ENCODE measurements at regions not wholly inside any gene's neighbourhood (a gene's known extent, or its start where the extent isn't known, plus 50 kb on each side); places are given as distances from the start of the nearest gene placed in this dataset.
"Not testable (repeated sequence)": the region's sequence is repeated elsewhere in the genome, so short reads cannot be mapped to it uniquely, and the experiment has no call there.

GRCh38 chr21:24419641-24420040 is 1187.6 kb downstream of the MRPL39 start:
- H3K4me3 Mint-ChIP-seq; H3K27me3 Mint-ChIP-seq; POLR2A ChIA-PET; ATAC-seq (ENCODE audit: low read depth); DNase-seq; H3K27ac Mint-ChIP-seq; H3K4me1 Mint-ChIP-seq; H3K36me3 Mint-ChIP-seq: not testable (repeated sequence)
- peaks cover 11% of the 10 kb centered on the region for H3K9me3 Mint-ChIP-seq

GRCh38 chr21:24418671-24419070 is 1188.6 kb downstream of the MRPL39 start:
- H3K4me3 Mint-ChIP-seq, result no peak overlapping the region
- H3K27ac Mint-ChIP-seq, result no peak overlapping the region
- DNase-seq (no peak), ATAC-seq (ENCODE audit: low read depth) (no peak)
- peaks cover 11% of the 10 kb centered on the region for H3K9me3 Mint-ChIP-seq
- H3K36me3 Mint-ChIP-seq, result no peaks in the 10 kb centered on the region
- H3K4me1 Mint-ChIP-seq, result no peaks in the 10 kb centered on the region
- POLR2A ChIA-PET, result no interaction called here
- H3K27me3 Mint-ChIP-seq, result peaks cover 2% of the 10 kb centered on the region

- H3K36me3 Mint-ChIP-seq, result no peaks in the 10 kb centered on the region
- no peaks in the 10 kb centered on the region for H3K27me3 Mint-ChIP-seq
- DNase-seq (no peak), ATAC-seq (ENCODE audit: low read depth) (no peak)
- H3K4me1 Mint-ChIP-seq, result no peaks in the 10 kb centered on the region
- no peak overlapping the region for H3K27ac Mint-ChIP-seq
- no peaks in the 10 kb centered on the region for H3K9me3 Mint-ChIP-seq
- POLR2A ChIA-PET, result no interaction called here
- no peak overlapping the region for H3K4me3 Mint-ChIP-seq
Measured at GRCh38 chr21:24411429-24411828, 1195.9 kb downstream of the MRPL39 start.

GRCh38 chr21:24403221-24403620 is 1204.1 kb downstream of the MRPL39 start:
- POLR2A ChIA-PET, result no interaction called here
- Mint-ChIP-seq H3K27ac (no peak overlapping the region), H3K9me3 (peaks cover 3% of the 10 kb centered on the region), H3K27me3 (no peaks in the 10 kb centered on the region), H3K36me3 (no peaks in the 10 kb centered on the region), H3K4me1 (no peaks in the 10 kb centered on the region), H3K4me3 (no peak overlapping the region)
- ATAC-seq (ENCODE audit: low read depth) (no peak), DNase-seq (no peak)

DNA sequence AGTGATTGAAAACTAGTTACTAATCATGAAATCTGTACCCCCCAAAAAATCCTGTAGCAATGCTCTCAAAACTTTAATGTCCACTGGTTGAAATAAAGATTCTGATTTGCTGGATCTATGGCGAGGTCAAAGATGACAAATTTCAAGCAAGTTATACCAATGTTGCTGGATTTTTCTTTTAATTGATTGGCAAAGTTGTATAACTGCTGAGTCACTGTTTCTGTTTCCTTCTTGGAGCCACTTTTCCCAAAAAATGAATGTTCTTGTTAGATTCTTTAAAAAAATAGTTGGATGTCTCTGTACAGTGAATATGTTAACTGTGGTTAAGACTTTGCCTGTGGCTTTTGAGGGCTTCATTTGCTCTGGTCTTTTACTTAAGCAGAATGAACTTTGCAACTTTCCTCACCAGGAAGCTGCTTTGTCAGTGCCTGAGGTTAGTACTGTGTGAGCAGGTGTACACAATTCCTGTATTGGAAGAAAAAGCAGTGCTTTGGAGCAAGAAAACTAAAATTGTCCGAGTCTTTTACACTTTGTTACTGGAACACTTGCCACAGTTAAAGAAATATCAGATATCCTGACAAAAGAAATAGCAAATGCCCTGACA is 1211.9 kb downstream of the MRPL39 start:
- no peak for DNase-seq
- H3K4me3 Mint-ChIP-seq, result no peak overlapping the region
- no peaks in the 10 kb centered on the region for H3K36me3 Mint-ChIP-seq

DNA sequence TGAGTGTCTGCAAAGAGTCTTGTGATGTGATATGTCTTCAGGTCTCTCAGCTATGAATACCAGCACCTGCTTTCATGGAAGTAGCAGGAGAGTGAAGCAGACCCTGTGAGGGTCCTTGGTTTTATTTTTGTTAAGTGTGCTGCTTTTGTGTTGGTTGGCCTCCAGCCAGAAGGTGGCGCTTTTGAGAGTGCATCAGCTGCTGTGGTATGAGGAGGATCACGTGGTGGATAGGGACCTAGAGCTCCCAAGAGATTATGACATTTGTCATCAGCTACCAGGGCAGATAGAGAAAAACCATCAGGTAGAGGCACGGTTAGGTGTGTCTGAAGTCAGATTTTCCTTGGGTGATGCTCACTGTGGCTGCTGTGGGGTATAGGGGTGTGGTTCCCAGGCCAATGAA is 1232.1 kb downstream of the MRPL39 start:
- H3K4me1 Mint-ChIP-seq, result no peaks in the 10 kb centered on the region
- H3K27me3 Mint-ChIP-seq, result peaks cover 2% of the 10 kb centered on the region
- H3K27ac Mint-ChIP-seq, result no peak overlapping the region
- DNase-seq (no peak), ATAC-seq (ENCODE audit: low read depth) (peak; percentile 22)
- H3K36me3 Mint-ChIP-seq, result no peaks in the 10 kb centered on the region
- no peaks in the 10 kb centered on the region for H3K9me3 Mint-ChIP-seq
- POLR2A ChIA-PET, result no interaction called here
- H3K4me3 Mint-ChIP-seq, result no peak overlapping the region

More for the DNA sequence above, 1211.9 kb downstream of the MRPL39 start:
- no peaks in the 10 kb centered on the region for H3K9me3 Mint-ChIP-seq
- no peaks in the 10 kb centered on the region for H3K4me1 Mint-ChIP-seq
- H3K27me3 Mint-ChIP-seq, result no peaks in the 10 kb centered on the region
- no peak for ATAC-seq (ENCODE audit: low read depth)
- H3K27ac Mint-ChIP-seq, result no peak overlapping the region
- POLR2A ChIA-PET, result no interaction called here

DNA sequence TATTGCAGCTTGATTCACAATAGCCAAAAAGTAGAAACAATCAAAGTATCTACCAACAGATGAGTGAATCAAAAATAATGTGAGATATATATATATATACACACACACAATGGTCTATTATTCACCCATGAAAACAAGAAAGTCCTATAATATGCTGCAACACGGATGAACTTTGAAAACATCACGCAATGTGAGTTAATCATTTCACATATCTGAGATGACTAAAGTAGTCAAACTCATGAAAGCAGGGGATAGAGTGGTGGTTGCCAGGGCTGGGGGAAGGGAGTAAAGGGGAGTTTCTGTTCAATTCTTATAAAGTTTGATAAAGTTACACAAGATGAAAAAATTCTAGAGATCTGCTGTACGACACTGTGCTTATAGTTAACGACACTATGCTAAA is 1234.8 kb downstream of the MRPL39 start:
- Mint-ChIP-seq H3K4me1 (no peaks in the 10 kb centered on the region), H3K9me3 (no peaks in the 10 kb centered on the region), H3K27me3 (peaks cover 2% of the 10 kb centered on the region), H3K4me3 (no peak overlapping the region), H3K36me3 (no peaks in the 10 kb centered on the region), H3K27ac (no peak overlapping the region)
- ATAC-seq (ENCODE audit: low read depth), result no peak
- POLR2A ChIA-PET, result no interaction called here
- DNase-seq, result no peak

DNA sequence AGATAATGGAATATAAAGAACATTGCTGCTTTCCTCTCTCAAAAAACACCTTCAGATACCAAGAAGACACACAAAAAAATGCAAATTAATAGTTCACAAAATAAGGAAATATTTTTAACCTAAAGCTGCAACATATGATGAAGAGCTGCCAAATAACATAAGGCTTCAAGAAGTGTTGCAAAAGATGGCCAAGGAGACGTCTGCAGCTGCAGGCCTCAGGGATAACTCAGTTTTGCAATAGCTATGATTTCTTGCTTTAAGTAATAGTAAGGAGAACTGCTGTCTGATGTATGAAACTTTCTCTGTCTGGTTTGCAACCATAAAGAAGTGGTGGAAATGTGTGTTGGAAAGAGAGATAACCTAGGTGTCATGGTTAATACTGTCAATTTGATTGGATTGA is 1237.5 kb downstream of the MRPL39 start:
- POLR2A ChIA-PET, result no interaction called here
- peaks cover 2% of the 10 kb centered on the region for H3K27me3 Mint-ChIP-seq
- H3K4me3 Mint-ChIP-seq, result no peak overlapping the region
- DNase-seq (no peak), ATAC-seq (ENCODE audit: low read depth) (no peak)
- H3K27ac Mint-ChIP-seq, result no peak overlapping the region
- H3K36me3 Mint-ChIP-seq, result no peaks in the 10 kb centered on the region
- H3K9me3 Mint-ChIP-seq, result no peaks in the 10 kb centered on the region
- no peaks in the 10 kb centered on the region for H3K4me1 Mint-ChIP-seq

DNA sequence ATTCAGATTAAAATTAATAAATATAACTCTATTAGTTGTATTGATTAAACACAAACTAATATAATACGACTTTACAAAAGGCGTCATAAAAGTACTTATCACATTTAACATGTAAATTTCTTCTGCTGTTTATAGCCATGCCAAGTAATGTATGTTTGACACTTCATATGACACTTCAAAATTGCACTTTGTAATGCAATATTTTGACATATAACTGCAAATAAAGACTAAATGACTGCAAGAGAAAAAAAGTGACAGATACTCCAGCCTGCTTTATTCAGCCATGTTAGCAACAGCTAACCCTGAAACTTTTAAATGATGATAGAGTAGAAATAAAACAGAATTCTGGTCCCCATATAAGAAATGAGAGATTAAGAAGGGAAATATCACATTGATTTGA is 1238.0 kb downstream of the MRPL39 start:
- no peak for DNase-seq
- POLR2A ChIA-PET, result no interaction called here
- H3K27ac Mint-ChIP-seq, result no peak overlapping the region
- ATAC-seq (ENCODE audit: low read depth), result no peak
- no peaks in the 10 kb centered on the region for H3K9me3 Mint-ChIP-seq
- no peaks in the 10 kb centered on the region for H3K4me1 Mint-ChIP-seq
- no peak overlapping the region for H3K4me3 Mint-ChIP-seq
- H3K27me3 Mint-ChIP-seq, result peaks cover 2% of the 10 kb centered on the region
- H3K36me3 Mint-ChIP-seq, result no peaks in the 10 kb centered on the region

- Mint-ChIP-seq H3K36me3 (no peaks in the 10 kb centered on the region), H3K27ac (no peak overlapping the region), H3K27me3 (peaks cover 4% of the 10 kb centered on the region), H3K9me3 (no peaks in the 10 kb centered on the region), H3K4me3 (no peak overlapping the region), H3K4me1 (no peaks in the 10 kb centered on the region)
- POLR2A ChIA-PET, result no interaction called here
- no peak for DNase-seq
- no peak for ATAC-seq (ENCODE audit: low read depth)
Measured at GRCh38 chr21:24367936-24368335, 1239.3 kb downstream of the MRPL39 start.

GRCh38 chr21:24353492-24353891 is 1253.8 kb downstream of the MRPL39 start:
- Mint-ChIP-seq H3K27ac (no peak overlapping the region), H3K36me3 (no peaks in the 10 kb centered on the region), H3K4me1 (no peaks in the 10 kb centered on the region), H3K9me3 (no peaks in the 10 kb centered on the region), H3K4me3 (no peak overlapping the region), H3K27me3 (peaks cover 2% of the 10 kb centered on the region)
- ATAC-seq (ENCODE audit: low read depth) (no peak), DNase-seq (no peak)
- POLR2A ChIA-PET, result no interaction called here

DNA sequence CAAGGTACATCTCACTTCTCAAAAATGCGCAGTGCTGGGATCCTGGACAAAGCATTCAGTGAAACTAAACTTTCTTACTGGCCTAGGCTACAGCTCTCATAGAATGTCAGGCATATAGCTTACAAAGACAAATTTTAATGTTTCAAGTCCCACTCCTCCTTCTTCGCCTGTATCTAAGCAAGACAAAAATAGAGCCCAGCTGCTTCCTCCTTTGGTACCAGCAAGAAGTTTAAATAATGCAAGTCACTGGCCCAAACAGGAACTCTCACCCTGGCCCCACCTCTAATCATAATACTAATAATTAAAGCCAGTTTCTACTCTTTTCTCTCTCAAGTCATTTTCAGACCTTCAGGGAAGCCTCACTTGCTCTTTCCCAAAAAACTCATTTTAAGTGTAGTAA is 1267.9 kb downstream of the MRPL39 start:
- H3K4me3 Mint-ChIP-seq, result no peak overlapping the region
- POLR2A ChIA-PET, result no interaction called here
- DNase-seq (no peak), ATAC-seq (ENCODE audit: low read depth) (no peak)
- H3K27ac Mint-ChIP-seq, result no peak overlapping the region
- no peaks in the 10 kb centered on the region for H3K27me3 Mint-ChIP-seq
- H3K36me3 Mint-ChIP-seq, result no peaks in the 10 kb centered on the region
- no peaks in the 10 kb centered on the region for H3K4me1 Mint-ChIP-seq
- no peaks in the 10 kb centered on the region for H3K9me3 Mint-ChIP-seq

GRCh38 chr21:24336491-24336890 is 1270.8 kb downstream of the MRPL39 start:
- no peak overlapping the region for H3K4me3 Mint-ChIP-seq
- H3K27me3 Mint-ChIP-seq, result peaks cover 2% of the 10 kb centered on the region
- ATAC-seq (ENCODE audit: low read depth), result no peak
- no peak for DNase-seq
- no peaks in the 10 kb centered on the region for H3K36me3 Mint-ChIP-seq
- POLR2A ChIA-PET, result no interaction called here
- no peak overlapping the region for H3K27ac Mint-ChIP-seq
- no peaks in the 10 kb centered on the region for H3K4me1 Mint-ChIP-seq
- H3K9me3 Mint-ChIP-seq, result no peaks in the 10 kb centered on the region

GRCh38 chr21:24323536-24323935 is 1283.7 kb downstream of the MRPL39 start:
- Mint-ChIP-seq H3K27me3 (no peaks in the 10 kb centered on the region), H3K4me3 (no peak overlapping the region), H3K4me1 (no peaks in the 10 kb centered on the region), H3K36me3 (no peaks in the 10 kb centered on the region), H3K9me3 (no peaks in the 10 kb centered on the region), H3K27ac (no peak overlapping the region)
- ATAC-seq (ENCODE audit: low read depth) (no peak), DNase-seq (no peak)
- POLR2A ChIA-PET, result no interaction called here

DNA sequence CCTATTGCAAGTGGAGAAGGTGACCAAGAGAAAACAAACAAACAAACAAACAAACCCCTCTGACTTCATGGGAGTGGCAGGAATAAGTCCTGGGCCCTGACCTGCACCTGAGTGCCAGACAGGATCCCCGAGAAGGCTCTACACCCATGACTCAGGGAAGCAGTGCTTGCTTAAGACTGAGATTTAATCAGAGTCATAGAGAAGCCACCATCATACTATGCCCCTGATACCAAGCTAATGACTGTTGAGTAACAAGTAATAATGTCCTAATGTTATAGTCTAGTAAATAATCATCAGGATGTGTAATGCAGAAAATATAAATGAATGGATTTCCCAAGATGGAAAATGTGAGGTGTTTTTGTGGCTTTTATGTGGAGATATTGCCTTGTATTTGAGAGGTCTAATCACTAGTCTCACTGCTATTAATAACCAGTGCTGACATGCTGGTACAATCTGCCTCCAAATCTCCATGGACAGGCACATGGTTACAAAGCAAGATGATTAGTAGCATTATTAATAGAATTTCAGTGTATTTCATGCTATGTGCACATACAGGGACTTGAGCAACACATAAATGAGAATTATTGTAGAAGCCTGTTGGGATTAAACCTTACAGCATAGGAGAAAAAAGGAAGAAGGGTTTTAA is 1290.9 kb downstream of the MRPL39 start:
- H3K4me3 Mint-ChIP-seq, result no peak overlapping the region
- H3K4me1 Mint-ChIP-seq, result no peaks in the 10 kb centered on the region
- ATAC-seq (ENCODE audit: low read depth), result no peak
- POLR2A ChIA-PET, result no interaction called here
- no peak overlapping the region for H3K27ac Mint-ChIP-seq
- H3K27me3 Mint-ChIP-seq, result no peaks in the 10 kb centered on the region
- H3K9me3 Mint-ChIP-seq, result no peaks in the 10 kb centered on the region
- no peak for DNase-seq
- H3K36me3 Mint-ChIP-seq, result no peaks in the 10 kb centered on the region

Data from activated naive CD8-positive, alpha-beta T cell treated with anti-CD3 and anti-CD28 coated beads, Interleukin-2, amount 10 ng/mL, durations not matched to agents 7 days and 5 days (primary cell).